RWPE2 (cell line): ENCODE measurements at regions not wholly inside any gene's neighbourhood (a gene's known extent, or its start where the extent isn't known, plus 50 kb on each side); places are given as distances from the start of the nearest gene placed in this dataset.

Experiments used
- ATAC-seq: fragments of 200-7000 bp; cut with Tn5 transposase; 3 replicates; pipeline ENCODE4 v1.9.1; 2021; ENCODE audit warnings: low read depth
- DNase-seq: peaks from one replicate; pipeline ENCODE4 v3.0.0-alpha.2; 2020; ENCODE audit warnings: low spot score
- H3K27ac ChIP-seq: fragments of 450-650 bp; 2 replicates; pipeline ENCODE4 v1.5.1; 2017; ENCODE audit warnings: mild to moderate bottlenecking; ENCODE audit not compliant: poor library complexity, severe bottlenecking
- H3K27me3 ChIP-seq: fragments of 250-450 bp; sonication (Bioruptor Pico); 2 replicates; pipeline ENCODE4 v1.5.1; 2021; ENCODE audit warnings: mild to moderate bottlenecking, moderate library complexity; ENCODE audit not compliant: insufficient read depth, poor library complexity, severe bottlenecking
- H3K36me3 ChIP-seq: fragments of 250-450 bp; sonication (Bioruptor Pico); 2 replicates; pipeline ENCODE4 v1.5.1; 2020; ENCODE audit warnings: low read depth, mild to moderate bottlenecking, moderate library complexity
- H3K4me1 ChIP-seq: fragments of 250-450 bp; sonication (Bioruptor Pico); 2 replicates; pipeline ENCODE4 v1.5.1; 2021; ENCODE audit warnings: mild to moderate bottlenecking, moderate library complexity; ENCODE audit not compliant: insufficient read depth, poor library complexity, severe bottlenecking
- H3K4me3 ChIP-seq: fragments of 250-450 bp; sonication (Bioruptor Pico); 2 replicates; pipeline ENCODE4 v1.5.1; 2021; ENCODE audit warnings: mild to moderate bottlenecking, moderate library complexity; ENCODE audit not compliant: severe bottlenecking
- H3K9me3 ChIP-seq: fragments of 250-450 bp; sonication (Bioruptor Pico); 2 replicates; pipeline ENCODE4 v1.5.1; 2021; ENCODE audit warnings: mild to moderate bottlenecking, moderate library complexity; ENCODE audit not compliant: severe bottlenecking
- CTCF ChIP-seq: fragments of 450-650 bp; IDR thresholded peaks from one replicate; pipeline ENCODE4 v1.5.1; 2017; ENCODE audit warnings: mild to moderate bottlenecking, moderate library complexity; ENCODE audit not compliant: poor library complexity, severe bottlenecking

- ATAC-seq (no peak), DNase-seq (no peak)
- Histone ChIP-seq H3K4me3 (no peak overlapping the region), H3K27ac (no peak overlapping the region), H3K9me3 (no peaks in the 10 kb centered on the region), H3K36me3 (no peaks in the 10 kb centered on the region), H3K4me1 (no peaks in the 10 kb centered on the region), H3K27me3 (no peaks in the 10 kb centered on the region)
- TF ChIP-seq CTCF = no peak
Measured at GRCh38 chr13:44627441-44627840, 51.3 kb upstream of the TSC22D1 start.

- H3K27ac ChIP-seq = no peak overlapping the region
- no peak for ATAC-seq
- no peaks in the 10 kb centered on the region for H3K4me1 ChIP-seq
- no peak for TF ChIP-seq CTCF
- no peaks in the 10 kb centered on the region for H3K27me3 ChIP-seq
- no peak for DNase-seq
- no peak overlapping the region for H3K4me3 ChIP-seq
- no peaks in the 10 kb centered on the region for H3K36me3 ChIP-seq
- H3K9me3 ChIP-seq = no peaks in the 10 kb centered on the region
Measured at GRCh38 chr13:44626176-44626575, 50.0 kb upstream of the TSC22D1 start.
